Stomach (tissue), 8 donors: ENCODE measurements at regions not wholly inside any gene's neighbourhood (a gene's known extent, or its start where the extent isn't known, plus 50 kb on each side); places are given as distances from the start of the nearest gene placed in this dataset.

ENCODE experiments used
- DNase-seq, 2 donors: peaks; one replicate each; pipeline versions ENCODE4 v3.0.0 to v3.0.0-alpha.2; 2013 to 2019
- H3K27ac ChIP-seq, 5 donors: fragments of 200-600 bp in 4 of 5; sonication (generic) in 4 of 5; one replicate each; pipeline ENCODE4 v1.5.1; 2013 to 2019; ENCODE audit warnings: mild to moderate bottlenecking in 1 of 5, moderate library complexity in 1 of 5
- H3K27me3 ChIP-seq, 3 donors: fragments of 200-600 bp; sonication (generic); one replicate each; pipeline ENCODE4 v1.5.1; 2017 to 2019; ENCODE audit warnings: mixed run types in 1 of 3
- H3K36me3 ChIP-seq, 4 donors: fragments of 200-600 bp; sonication (generic); 1 replicate in 3 of 4; 2 replicates in 1 of 4; pipeline ENCODE4 v1.5.1; 2016 to 2019
- H3K4me1 ChIP-seq, 4 donors: fragments of 200-600 bp; sonication (generic); one replicate each; pipeline ENCODE4 v1.5.1; 2016 to 2019
- H3K4me3 ChIP-seq, 4 donors: fragments of 200-600 bp; sonication (generic) in 3 of 4; one replicate each; pipeline ENCODE4 v1.5.1; 2016 to 2019; ENCODE audit warnings: mild to moderate bottlenecking in 1 of 4
- H3K9me3 ChIP-seq, 4 donors: fragments of 200-600 bp; sonication (generic); one replicate each; pipeline ENCODE4 v1.5.1; 2016 to 2019
- EP300 ChIP-seq: sonication (generic); formaldehyde crosslinking; IDR thresholded peaks from one replicate; pipeline ENCODE4 v1.6.1; 2017; ENCODE audit warnings: antibody characterized with exemption
- POLR2A ChIP-seq, 4 donors: fragments of 450-650 bp; IDR thresholded peaks; one replicate each; pipeline ENCODE4 v1.6.1; 2016; ENCODE audit warnings: antibody characterized with exemption in 4 of 4, control low read depth in 2 of 4, mild to moderate bottlenecking in 1 of 4, moderate library complexity in 1 of 4
- POLR2AphosphoS5 ChIP-seq, 3 donors: sonication (generic); formaldehyde crosslinking; IDR thresholded peaks; one replicate each; pipeline ENCODE4 v1.6.1; 2016; ENCODE audit warnings: antibody characterized with exemption in 3 of 3
- whole genome bisulfite sequencing, 5 donors: extraction: QIAGEN DNeasy Blood & Tissue Kit in 3 of 5; methylation state at CpG; one replicate each; pipeline versions ENCODE4 v1.1.5 to v1.1.7; 2013 to 2018; 5-methylcytosine and 5-hydroxymethylcytosine counted together
- intact Hi-C: fragments of 100-400 bp; cut with DNase I; formaldehyde crosslinking; loops from one replicate; pipeline ENCODE4 v1.15.1; 2023; ENCODE audit warnings: low total_unique reads
- TF ChIP-seq, protein P1 (sequence below), 7 experiments: fragments of 450-650 bp in 4 of 7; fragments of 200-600 bp in 3 of 7; sonication (generic) in 3 of 7; IDR thresholded peaks; one replicate each; pipeline ENCODE4 v1.5.1; 2016 to 2019; ENCODE audit warnings: antibody characterized with exemption in 7 of 7, control low read depth in 2 of 7, mild to moderate bottlenecking in 1 of 7
- donor health status: healthy with polysubstance abuse.
- donor health status: Bipolar disorder and iron deficiency.
- donor health status: healthy.

DNA sequence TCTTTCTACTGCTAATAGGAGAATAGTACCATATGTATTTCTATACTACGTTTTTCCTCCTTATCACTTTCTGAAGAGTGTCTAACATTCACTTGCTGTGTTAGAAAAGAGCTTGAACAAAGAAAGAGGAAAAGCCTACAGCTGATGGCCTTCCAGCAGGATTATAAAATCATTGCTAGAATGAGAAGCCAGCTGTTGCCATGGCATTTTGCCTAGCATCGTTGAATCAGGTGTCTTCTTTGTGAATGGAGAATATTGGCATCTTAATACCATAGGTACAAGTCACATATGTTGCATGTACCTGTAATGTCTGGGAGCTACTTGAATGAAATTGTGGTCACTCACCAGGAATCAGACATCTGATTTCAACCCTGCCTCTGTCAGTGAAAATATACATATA is 1174.9 kb downstream of the PCDH17 start:
- H3K9me3 ChIP-seq: no peaks in the 10 kb centered on the region
- no peaks in the 10 kb centered on the region for H3K36me3 ChIP-seq
- intact Hi-C loops: no loop called here
- TF ChIP-seq, protein P1, sequence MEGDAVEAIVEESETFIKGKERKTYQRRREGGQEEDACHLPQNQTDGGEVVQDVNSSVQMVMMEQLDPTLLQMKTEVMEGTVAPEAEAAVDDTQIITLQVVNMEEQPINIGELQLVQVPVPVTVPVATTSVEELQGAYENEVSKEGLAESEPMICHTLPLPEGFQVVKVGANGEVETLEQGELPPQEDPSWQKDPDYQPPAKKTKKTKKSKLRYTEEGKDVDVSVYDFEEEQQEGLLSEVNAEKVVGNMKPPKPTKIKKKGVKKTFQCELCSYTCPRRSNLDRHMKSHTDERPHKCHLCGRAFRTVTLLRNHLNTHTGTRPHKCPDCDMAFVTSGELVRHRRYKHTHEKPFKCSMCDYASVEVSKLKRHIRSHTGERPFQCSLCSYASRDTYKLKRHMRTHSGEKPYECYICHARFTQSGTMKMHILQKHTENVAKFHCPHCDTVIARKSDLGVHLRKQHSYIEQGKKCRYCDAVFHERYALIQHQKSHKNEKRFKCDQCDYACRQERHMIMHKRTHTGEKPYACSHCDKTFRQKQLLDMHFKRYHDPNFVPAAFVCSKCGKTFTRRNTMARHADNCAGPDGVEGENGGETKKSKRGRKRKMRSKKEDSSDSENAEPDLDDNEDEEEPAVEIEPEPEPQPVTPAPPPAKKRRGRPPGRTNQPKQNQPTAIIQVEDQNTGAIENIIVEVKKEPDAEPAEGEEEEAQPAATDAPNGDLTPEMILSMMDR (IDR thresholded peaks at IDR 0.05): no peak
- TF ChIP-seq POLR2A (IDR thresholded peaks at IDR 0.05) (no peak), POLR2AphosphoS5 (IDR thresholded peaks at IDR 0.05) (no peak)
- WGBS, 5 donors: 60 to 76% (median 67%) methylated on average over 2 of the region's 2 CpGs
- H3K4me1 ChIP-seq: no peaks in the 10 kb centered on the region
- H3K4me3 ChIP-seq: no peak overlapping the region
- DNase-seq: no peak
- H3K27me3 ChIP-seq: no peaks in the 10 kb centered on the region
- H3K27ac ChIP-seq: no peak overlapping the region

DNA sequence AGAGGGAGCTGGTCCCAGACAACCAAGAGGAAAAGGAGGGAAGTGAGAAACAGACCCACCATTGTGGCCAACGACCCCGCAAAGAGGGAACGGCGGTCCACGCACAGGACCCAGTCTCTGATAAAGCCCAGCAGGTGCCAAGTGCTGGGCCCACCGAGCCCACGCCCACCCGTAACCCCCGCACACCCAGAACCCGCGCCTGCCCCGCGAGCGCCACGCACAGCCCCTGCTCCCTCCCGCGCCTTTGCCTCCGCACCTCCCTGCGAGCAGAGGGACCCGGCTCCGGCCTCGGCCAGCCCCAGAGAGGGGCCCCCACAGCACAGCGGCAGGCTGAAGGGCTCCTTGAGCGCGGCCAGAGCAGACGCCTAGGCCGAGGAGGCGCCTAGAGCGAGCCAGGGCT is 1192.2 kb downstream of the PCDH17 start:
- WGBS, 5 donors: 93 to 97% (median 94%) methylated on average over 15 to 29 of the region's 29 CpGs
- intact Hi-C loops: no loop called here
- no peak overlapping the region for H3K4me3 ChIP-seq

DNA sequence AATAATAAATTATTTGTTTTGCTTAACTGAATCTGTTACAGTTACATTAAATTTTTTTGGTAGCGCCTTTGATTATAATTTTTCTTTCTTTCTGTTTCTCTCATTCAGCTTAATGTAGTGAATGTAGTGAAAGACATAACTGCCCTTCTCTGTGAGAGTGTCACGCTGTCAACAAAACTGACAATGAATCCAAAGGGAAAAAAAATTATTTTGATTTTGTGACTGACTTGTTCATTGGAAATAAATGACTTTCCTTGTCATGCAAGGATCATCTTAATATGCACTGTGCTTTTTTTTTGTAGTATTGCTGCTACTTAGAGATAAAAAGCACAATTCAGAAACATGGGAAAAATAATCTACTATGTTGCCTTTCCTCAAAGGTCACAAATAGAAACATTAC is 1196.4 kb downstream of the PCDH17 start:
- TF ChIP-seq, protein P1 (IDR thresholded peaks at IDR 0.05): no peak
- TF ChIP-seq POLR2AphosphoS5 (IDR thresholded peaks at IDR 0.05) (no peak), EP300 (no peak), POLR2A (IDR thresholded peaks at IDR 0.05) (no peak)
- Histone ChIP-seq H3K27me3 (no peaks in the 10 kb centered on the region), H3K27ac (no peak overlapping the region), H3K4me3 (no peak overlapping the region), H3K4me1 (no peaks in the 10 kb centered on the region), H3K36me3 (no peaks in the 10 kb centered on the region), H3K9me3 (peaks cover 0 to 5% (median 2%) of the 10 kb centered on the region in 4 donors)
- DNase-seq: no peak
- 84 to 99% (median 92%) methylated on average over 2 of the region's 2 CpGs for WGBS, 5 donors
- intact Hi-C loops: no loop called here

More for the DNA sequence above, 1192.2 kb downstream of the PCDH17 start:
- Histone ChIP-seq H3K27me3 (no peaks in the 10 kb centered on the region), H3K9me3 (peaks cover 0 to 5% (median 2%) of the 10 kb centered on the region in 4 donors), H3K4me1 (no peaks in the 10 kb centered on the region), H3K36me3 (no peaks in the 10 kb centered on the region), H3K27ac (no peak overlapping the region)
- TF ChIP-seq, protein P1 (IDR thresholded peaks at IDR 0.05): no peak
- TF ChIP-seq POLR2A (IDR thresholded peaks at IDR 0.05): no peak
- TF ChIP-seq POLR2AphosphoS5 (IDR thresholded peaks at IDR 0.05): no peak
- no peak for TF ChIP-seq EP300
- no peak for DNase-seq

DNA sequence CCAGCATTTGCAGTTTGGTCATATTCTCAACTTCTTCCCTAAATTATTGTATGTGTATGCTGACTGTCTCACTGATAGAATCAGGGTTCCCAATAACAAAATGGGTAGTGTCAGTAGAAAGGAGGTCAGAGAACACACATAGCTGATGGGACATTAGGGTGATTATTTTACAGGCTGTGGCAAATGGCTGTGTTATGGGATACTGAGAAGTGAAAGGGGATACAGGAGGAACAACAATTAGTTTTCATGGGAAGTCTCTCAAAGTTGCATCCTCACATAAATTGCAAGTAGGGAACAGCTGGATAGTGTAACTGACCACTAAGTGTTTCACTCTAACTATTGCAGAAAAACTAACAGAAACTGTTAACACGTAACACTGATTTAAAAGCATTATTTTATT is 1199.3 kb downstream of the PCDH17 start:
- Histone ChIP-seq H3K4me1 (no peaks in the 10 kb centered on the region), H3K36me3 (no peaks in the 10 kb centered on the region), H3K27ac (no peak overlapping the region), H3K9me3 (no peaks in the 10 kb centered on the region), H3K27me3 (no peaks in the 10 kb centered on the region), H3K4me3 (no peak overlapping the region)
- intact Hi-C loops: no loop called here
- TF ChIP-seq POLR2A (IDR thresholded peaks at IDR 0.05) (no peak), POLR2AphosphoS5 (IDR thresholded peaks at IDR 0.05) (no peak), EP300 (no peak)
- TF ChIP-seq, protein P1 (IDR thresholded peaks at IDR 0.05): no peak
- no peak for DNase-seq
- 35 to 81% (median 45%) methylated on average over 1 of the region's 1 CpG for WGBS, 5 donors
